GM18517 (cell line): ENCODE measurements at regions not wholly inside any gene's neighbourhood (a gene's known extent, or its start where the extent isn't known, plus 50 kb on each side); places are given as distances from the start of the nearest gene placed in this dataset.

Experiments
- ATAC-seq: cut with Tn5 transposase; IDR thresholded peaks from one replicate; pipeline ENCODE4 v1.9.1; 2021; ENCODE audit warnings: mild to moderate bottlenecking, moderate library complexity; ENCODE audit not compliant: unreplicated experiment

GRCh38 chr20:39627765-39628164 is 665.6 kb downstream of the DHX35 start:
- ATAC-seq: no peak

GRCh38 chr20:39624316-39624715 is 662.2 kb downstream of the DHX35 start:
- no peak for ATAC-seq

GRCh38 chr20:39623584-39624234 is 661.6 kb downstream of the DHX35 start:
- ATAC-seq: no peak

DNA sequence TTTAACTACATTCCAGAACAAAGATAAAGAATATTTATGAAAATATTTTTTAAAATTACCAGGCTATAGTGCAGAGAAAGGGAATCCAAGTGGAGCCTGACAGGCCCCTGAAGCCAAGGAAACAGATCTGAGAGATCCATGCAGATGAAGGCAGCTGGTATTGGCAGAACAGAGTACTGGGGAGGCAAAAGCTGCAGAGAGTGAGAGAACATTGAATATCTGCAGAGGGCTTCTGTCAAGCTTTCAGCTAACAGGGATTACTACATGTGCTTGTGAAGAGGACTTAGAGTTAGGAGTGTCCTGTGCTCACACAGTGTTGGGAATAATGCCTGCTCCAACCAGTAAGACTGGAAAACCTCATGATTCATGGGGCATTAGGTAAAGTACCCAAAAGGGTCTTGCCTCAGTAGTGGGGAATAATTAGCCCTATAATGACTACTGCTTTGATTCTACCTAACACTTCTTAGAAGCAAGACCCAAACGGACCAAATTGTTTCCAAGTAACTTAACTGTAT is 657.2 kb downstream of the DHX35 start:
- ATAC-seq: no peak

- ATAC-seq: no peak
These were observed 649.8 kb downstream of the DHX35 start for GRCh38 chr20:39611901-39612300.

DNA sequence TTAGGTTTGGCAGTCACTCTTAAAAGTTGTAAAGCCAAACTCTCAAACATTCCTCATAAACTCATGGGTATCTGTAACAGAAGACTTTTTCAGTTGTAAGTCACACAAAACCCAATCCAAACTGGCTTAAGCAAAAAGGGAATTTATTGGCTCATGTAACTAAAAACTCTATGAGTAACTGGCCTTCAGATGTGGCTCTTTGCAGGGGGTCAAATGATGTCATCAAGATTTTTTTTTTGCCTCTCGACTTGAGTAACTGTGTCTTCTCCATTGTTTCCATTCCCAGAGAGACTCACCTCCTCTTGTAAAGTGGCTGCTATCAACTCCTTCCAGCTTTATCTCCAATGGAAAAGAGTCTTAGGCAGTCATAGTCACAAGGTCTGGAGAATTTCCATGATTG is 645.0 kb downstream of the DHX35 start:
- ATAC-seq: no peak

DNA sequence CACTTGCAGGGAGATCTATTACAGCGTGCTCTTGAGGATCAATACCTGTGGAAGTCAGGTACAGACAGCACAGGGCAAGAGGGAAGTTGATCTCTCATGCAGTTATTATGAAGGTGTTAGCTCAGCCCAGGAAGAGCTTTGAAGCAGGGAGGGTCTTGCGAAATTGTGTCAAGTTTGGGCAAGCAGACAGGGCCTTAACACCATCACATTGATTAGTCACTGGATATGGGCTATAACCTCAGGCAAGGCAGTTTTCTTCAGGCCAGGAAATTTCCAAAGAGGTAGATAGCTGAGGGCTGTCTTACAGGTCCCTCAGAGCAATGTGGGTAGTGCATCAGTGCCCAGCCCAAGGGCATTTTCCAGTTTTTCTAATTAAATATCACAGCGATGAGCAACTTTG is 643.8 kb downstream of the DHX35 start:
- no peak for ATAC-seq

- no peak for ATAC-seq
These were observed 643.2 kb downstream of the DHX35 start for GRCh38 chr20:39605361-39605760.

GRCh38 chr20:39603219-39603618 is 641.1 kb downstream of the DHX35 start:
- no peak for ATAC-seq

GRCh38 chr20:39602649-39603048 is 640.5 kb downstream of the DHX35 start:
- no peak for ATAC-seq

DNA sequence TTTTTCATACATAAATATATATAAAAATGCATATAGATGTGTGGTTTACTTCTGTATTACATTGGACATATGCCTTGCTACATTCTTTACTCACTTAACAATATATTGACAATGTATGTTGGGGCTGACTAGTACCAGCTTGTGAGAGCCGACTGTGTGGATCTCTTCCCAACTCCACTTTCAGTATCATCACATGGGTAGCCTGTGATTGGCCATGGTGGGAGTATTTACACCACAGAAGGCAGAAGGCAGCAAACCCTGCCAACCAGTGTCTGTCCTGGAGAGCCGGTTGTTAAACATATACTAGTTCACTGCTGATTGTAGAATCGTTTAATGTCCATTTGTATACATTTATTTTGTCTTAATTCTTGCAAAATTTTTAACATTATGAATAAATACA is 638.7 kb downstream of the DHX35 start:
- no peak for ATAC-seq

DNA sequence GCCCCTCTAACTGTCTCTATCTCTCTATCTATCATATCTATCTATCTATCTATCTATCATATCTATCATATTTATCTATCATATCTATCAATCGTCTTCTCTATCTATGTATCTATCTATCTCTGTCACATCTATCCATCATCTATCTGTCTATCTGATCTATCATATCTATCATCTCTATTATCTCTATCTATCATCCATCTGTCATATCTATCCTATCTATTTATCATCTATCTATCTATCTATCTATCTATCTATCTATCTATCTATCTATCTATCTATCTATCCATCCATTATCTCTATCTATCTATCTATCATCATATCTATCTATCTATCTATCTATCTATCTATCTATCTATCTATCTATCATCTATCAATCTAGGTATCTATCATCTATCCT is 638.0 kb downstream of the DHX35 start:
- ATAC-seq: no peak

DNA sequence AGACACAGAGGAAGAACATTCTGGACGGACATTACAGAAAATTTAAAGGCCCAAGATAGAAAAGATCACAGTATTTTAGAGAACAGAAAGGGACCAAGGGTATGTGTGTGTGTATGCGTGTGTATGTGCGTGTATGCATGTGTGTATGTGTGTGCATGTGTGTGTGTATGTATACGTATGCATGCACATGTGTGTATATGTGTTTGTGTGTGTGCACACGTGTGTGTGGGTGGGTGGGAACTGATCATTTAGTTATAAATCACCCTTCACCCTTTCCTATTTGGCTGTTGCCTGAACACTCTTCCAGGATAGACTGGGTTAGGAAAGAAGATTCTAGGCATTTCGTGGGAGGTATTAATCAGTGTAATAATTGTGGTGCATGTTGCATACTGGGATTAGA is 634.4 kb downstream of the DHX35 start:
- no peak for ATAC-seq

- ATAC-seq: no peak
These were observed 630.2 kb downstream of the DHX35 start for GRCh38 chr20:39592371-39592770.

- ATAC-seq: no peak
These were observed 626.1 kb downstream of the DHX35 start for GRCh38 chr20:39588148-39588757.

DNA sequence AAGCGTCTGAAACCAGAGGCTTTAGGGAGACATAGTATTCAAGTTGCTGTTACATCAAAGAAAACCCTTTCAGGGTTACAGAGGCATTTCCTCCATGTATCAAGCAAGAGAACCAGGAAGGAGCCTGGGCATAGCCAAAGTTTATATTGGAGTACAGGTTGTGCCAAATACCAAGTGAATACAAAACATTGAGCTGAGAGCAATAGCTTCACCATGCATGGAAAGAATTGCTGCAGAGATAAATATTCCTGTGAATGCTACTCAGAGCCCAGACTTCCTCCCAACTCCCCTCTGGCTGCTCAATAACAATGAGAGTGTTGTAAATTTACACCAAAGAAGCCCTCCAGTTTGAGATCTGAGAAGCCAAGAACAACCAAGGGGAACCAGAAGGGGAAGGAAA is 618.9 kb downstream of the DHX35 start:
- no peak for ATAC-seq

- no peak for ATAC-seq
These were observed 614.6 kb downstream of the DHX35 start for GRCh38 chr20:39576771-39577170.

GRCh38 chr20:39574061-39574460 is 611.9 kb downstream of the DHX35 start:
- no peak for ATAC-seq

- no peak for ATAC-seq
These were observed 609.0 kb downstream of the DHX35 start for GRCh38 chr20:39571171-39571570.

- ATAC-seq: peak; percentile 69
These were observed 606.0 kb downstream of the DHX35 start for GRCh38 chr20:39568109-39568508.

- ATAC-seq: peak; percentile 51
These were observed 601.2 kb downstream of the DHX35 start for GRCh38 chr20:39563349-39563748.

DNA sequence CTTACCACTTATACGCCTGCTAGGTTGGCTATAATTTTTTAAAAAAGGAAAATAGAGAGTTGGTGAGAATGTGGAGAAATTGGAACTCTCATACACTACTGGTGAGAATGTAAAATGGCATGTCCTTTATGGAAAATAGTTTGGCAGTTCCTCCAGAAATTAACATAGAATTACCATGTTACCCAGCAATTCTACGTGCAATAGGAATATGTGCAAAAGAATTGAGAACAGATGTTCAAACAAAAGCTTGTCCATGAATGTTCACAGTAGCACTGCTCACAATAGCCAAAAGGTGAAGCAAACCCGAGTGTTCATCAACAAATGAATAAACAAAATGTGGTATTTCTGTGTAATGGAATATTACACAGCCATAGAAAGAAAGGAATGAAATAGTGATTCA is 592.2 kb downstream of the DHX35 start:
- no peak for ATAC-seq

DNA sequence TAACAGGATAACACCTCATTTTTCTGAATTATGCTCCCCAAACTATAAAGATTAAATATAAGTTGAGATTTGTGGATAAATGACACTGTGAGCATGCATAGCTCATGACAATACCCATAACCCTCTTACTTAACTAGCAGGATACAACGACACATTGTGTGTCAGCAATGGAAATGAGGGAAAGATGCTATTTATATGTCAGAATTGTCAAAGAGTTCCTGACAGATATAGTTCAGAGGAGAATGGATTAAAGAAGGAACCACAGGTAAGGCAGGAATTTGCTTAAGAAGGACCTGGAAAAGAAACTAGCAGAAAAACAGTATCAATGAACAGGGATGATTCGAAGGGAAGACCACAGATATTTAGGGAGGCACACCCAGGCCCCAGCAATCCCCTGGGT is 591.0 kb downstream of the DHX35 start:
- ATAC-seq: no peak
